HL-60/S4 treated with retinoic acid at 250 ng/mL for 4 days and 3 days (cell line): ENCODE measurements at regions not wholly inside any gene's neighbourhood (a gene's known extent, or its start where the extent isn't known, plus 50 kb on each side); places are given as distances from the start of the nearest gene placed in this dataset.

Source experiments
- in situ Hi-C: fragments of 300-500 bp; cut with MboI; formaldehyde crosslinking; loops from 2 replicates; pipeline ENCODE4 v1.7.0; 2022; ENCODE audit warnings: low sequenced_read_pairs

GRCh38 chr15:39312984-39313383 lies 267.9 kb upstream of the THBS1 start:
- in situ Hi-C loops = loop anchor here (10.0 kb wide), 1 partner anchor 272 kb away; the partner anchor contains the start of gene THBS1

- in situ Hi-C loops = loop anchor here (10.0 kb wide), 1 partner anchor 271 kb away; the partner anchor contains the start of gene THBS1
Observed at GRCh38 chr15:39313467-39313866, 267.4 kb upstream of the THBS1 start.

GRCh38 chr15:39313881-39314280 lies 267.0 kb upstream of the THBS1 start:
- in situ Hi-C loops = loop anchor here (10.0 kb wide), 1 partner anchor 271 kb away; the partner anchor contains the start of gene THBS1

GRCh38 chr15:39315206-39315850 lies 265.6 kb upstream of the THBS1 start:
- in situ Hi-C loops = loop anchor here (10.0 kb wide), 1 partner anchor 269 kb away; the partner anchor contains the start of gene THBS1

- in situ Hi-C loops = loop anchor here (10.0 kb wide), 1 partner anchor 268 kb away; the partner anchor contains the start of gene THBS1
Observed at GRCh38 chr15:39317225-39317624, 263.7 kb upstream of the THBS1 start.

GRCh38 chr15:39318231-39318630 lies 262.6 kb upstream of the THBS1 start:
- in situ Hi-C loops = loop anchor here (10.0 kb wide), 1 partner anchor 267 kb away; the partner anchor contains the start of gene THBS1

- in situ Hi-C loops = no loop called here
Observed at GRCh38 chr15:39320355-39320754, 260.5 kb upstream of the THBS1 start.

GRCh38 chr15:39320886-39321285 lies 260.0 kb upstream of the THBS1 start:
- in situ Hi-C loops = no loop called here

GRCh38 chr15:39321977-39322376 lies 258.9 kb upstream of the THBS1 start:
- in situ Hi-C loops = no loop called here

GRCh38 chr15:39323157-39323556 lies 257.7 kb upstream of the THBS1 start:
- in situ Hi-C loops = no loop called here

GRCh38 chr15:39323706-39324105 lies 257.2 kb upstream of the THBS1 start:
- in situ Hi-C loops = no loop called here

- in situ Hi-C loops = no loop called here
Observed at GRCh38 chr15:39326306-39326975, 254.4 kb upstream of the THBS1 start.

GRCh38 chr15:39327005-39327730 lies 253.7 kb upstream of the THBS1 start:
- in situ Hi-C loops = no loop called here

- in situ Hi-C loops = no loop called here
Observed at GRCh38 chr15:39330061-39330460, 250.8 kb upstream of the THBS1 start.

- in situ Hi-C loops = no loop called here
Observed at GRCh38 chr15:39331584-39331983, 249.3 kb upstream of the THBS1 start.

GRCh38 chr15:39332846-39333245 lies 248.0 kb upstream of the THBS1 start:
- in situ Hi-C loops = no loop called here

- in situ Hi-C loops = no loop called here
Observed at GRCh38 chr15:39333393-39333792, 247.5 kb upstream of the THBS1 start.

- in situ Hi-C loops = no loop called here
Observed at GRCh38 chr15:39333896-39334295, 247.0 kb upstream of the THBS1 start.

- in situ Hi-C loops = no loop called here
Observed at GRCh38 chr15:39336926-39337325, 244.0 kb upstream of the THBS1 start.

GRCh38 chr15:39338251-39338650 lies 242.6 kb upstream of the THBS1 start:
- in situ Hi-C loops = no loop called here

- in situ Hi-C loops = no loop called here
Observed at GRCh38 chr15:39340903-39341645, 239.8 kb upstream of the THBS1 start.
